SK-N-SH treated with all-trans-retinoic acid at 6 μM for 48 hours (cell line): ENCODE measurements at regions not wholly inside any gene's neighbourhood (a gene's known extent, or its start where the extent isn't known, plus 50 kb on each side); places are given as distances from the start of the nearest gene placed in this dataset.

Experiments used
- CSRNP3 ChIP-seq: fragments of 250-450 bp; sonication (Bioruptor Pico); IDR thresholded peaks from 2 replicates; pipeline ENCODE4 v1.5.1; 2021; ENCODE audit warnings: mild to moderate bottlenecking, moderate library complexity
- ISL1 ChIP-seq: fragments of 250-450 bp; sonication (Bioruptor Pico); IDR thresholded peaks from 2 replicates; pipeline ENCODE4 v2.1.2; 2022; ENCODE audit warnings: mild to moderate bottlenecking, moderate library complexity
- SNAI2 ChIP-seq: fragments of 250-450 bp; sonication (Bioruptor Pico); IDR thresholded peaks from 2 replicates; pipeline ENCODE4 v1.5.0; 2020; ENCODE audit warnings: mild to moderate bottlenecking, moderate library complexity
- TCF4 ChIP-seq: fragments of 250-450 bp; sonication (Bioruptor Pico); IDR thresholded peaks from 2 replicates; pipeline ENCODE4 v1.8.0; 2021; ENCODE audit warnings: mild to moderate bottlenecking, moderate library complexity, borderline replicate concordance
- ZC3H10 ChIP-seq: fragments of 250-450 bp; sonication (Bioruptor Pico); IDR thresholded peaks from 2 replicates; pipeline ENCODE4 v1.5.1; 2021; ENCODE audit warnings: mild to moderate bottlenecking, moderate library complexity
- ZFP3 ChIP-seq: fragments of 250-450 bp; sonication (Bioruptor Pico); IDR thresholded peaks from 2 replicates; pipeline ENCODE4 v1.5.0; 2020; ENCODE audit warnings: mild to moderate bottlenecking, moderate library complexity
- ZFP30 ChIP-seq: fragments of 450-650 bp; formaldehyde crosslinking; IDR thresholded peaks from 2 replicates; pipeline ENCODE4 v1.5.0; 2022; ENCODE audit warnings: mild to moderate bottlenecking, moderate library complexity

DNA sequence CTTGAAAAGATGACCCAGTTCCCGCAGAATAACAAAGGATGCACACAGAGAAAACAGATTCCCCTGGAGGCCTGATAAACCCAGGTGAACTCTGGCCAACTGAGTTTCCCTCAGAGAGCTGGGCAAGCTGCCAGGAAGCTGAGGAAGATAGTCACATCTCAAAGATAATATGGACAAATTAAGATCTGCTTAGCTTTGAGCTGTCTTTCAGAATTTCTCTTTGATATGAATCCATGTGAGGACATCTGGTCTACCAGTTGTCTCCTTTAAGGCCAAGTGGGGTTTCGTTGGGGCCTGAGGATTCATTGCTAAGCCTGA, 59.5 kb downstream of the ID4 start:
- TF ChIP-seq CSRNP3 (CRISPR knock-in tag) (no peak), ISL1 (CRISPR knock-in tag) (no peak), ZFP3 (CRISPR knock-in tag) (no peak), ZC3H10 (no peak), TCF4 (CRISPR knock-in tag) (no peak), SNAI2 (CRISPR knock-in tag) (no peak), ZFP30 (CRISPR knock-in tag) (no peak)
